ENCODE measurements at regions not wholly inside any gene's neighbourhood (a gene's known extent, or its start where the extent isn't known, plus 50 kb on each side); places are given as distances from the start of the nearest gene placed in this dataset.

GRCh38 chr1:194279975-194280374, 1093.6 kb upstream of the B3GALT2 start:
- Histone ChIP-seq H3K27ac (ENCODE audit: extremely low read depth, low read depth, low read length) (no peak overlapping the region), H3K79me2 (ENCODE audit: control insufficient read depth, insufficient read depth, low read length) (no peaks in the 10 kb centered on the region), H4K20me1 (replicated peaks; ENCODE audit: control insufficient read depth, insufficient read depth, low read length) (no peaks in the 10 kb centered on the region), H2AFZ (ENCODE audit: low read depth, low read length) (no peak overlapping the region), H3K27me3 (ENCODE audit: control insufficient read depth in 2 of 2, insufficient read depth in 2 of 2, low read length in 2 of 2) (no peaks in the 10 kb centered on the region), H3K9me3 (replicated peaks; ENCODE audit: control insufficient read depth, insufficient read depth, low read depth, low read length) (no peaks in the 10 kb centered on the region; the same call in 1 of the 2 replicates), H3K4me1 (replicated peaks in 1 of 2; ENCODE audit: control insufficient read depth in 2 of 2, insufficient read depth in 2 of 2, low read length in 2 of 2) (no peaks in the 10 kb centered on the region), H3K9me1 (ENCODE audit: control insufficient read depth, insufficient read depth, low read length) (no peaks in the 10 kb centered on the region), H3K4me3 (no peak overlapping the region), H3K9ac (ENCODE audit: insufficient read depth in 1 of 2, low read depth in 2 of 2, low read length in 2 of 2) (no peak overlapping the region), H3K36me3 (ENCODE audit: control insufficient read depth, insufficient read depth, low read length) (no peaks in the 10 kb centered on the region), H3K4me2 (ENCODE audit: insufficient read depth, low read length) (no peak overlapping the region)
- no peak for TF ChIP-seq SREBF2 (CRISPR knock-in tag; IDR thresholded peaks at IDR 0.05)
- in situ Hi-C loops (cut with MboI) (no loop called here), intact Hi-C loops (cut with micrococcal nuclease) (no loop called here)
- ATAC-seq, result no peak
- no peak for DNase-seq (ENCODE audit: extremely low read depth in 1 of 4, low spot score in 3 of 4)
- CTCF ChIA-PET (ENCODE audit: low intra/inter-chr PET ratio), result no interaction called here
- POLR2A ChIA-PET, result no interaction called here
- BruUV-seq (replicated peaks), result no TSS peak
- FAIRE-seq, result no peak
- 3% methylated on average over 3 of the region's 3 CpGs for WGBS (ENCODE audit: insufficient coverage, low coverage, missing lambda C conversion rate)

GRCh38 chr1:194277927-194278326, 1091.5 kb upstream of the B3GALT2 start:
- Histone ChIP-seq H3K27ac (ENCODE audit: extremely low read depth, low read depth, low read length) (no peak overlapping the region), H2AFZ (ENCODE audit: low read depth, low read length) (no peak overlapping the region), H3K4me1 (replicated peaks in 1 of 2; ENCODE audit: control insufficient read depth in 2 of 2, insufficient read depth in 2 of 2, low read length in 2 of 2) (no peaks in the 10 kb centered on the region), H3K9ac (ENCODE audit: insufficient read depth in 1 of 2, low read depth in 2 of 2, low read length in 2 of 2) (no peak overlapping the region), H3K4me2 (ENCODE audit: insufficient read depth, low read length) (no peak overlapping the region), H3K9me1 (ENCODE audit: control insufficient read depth, insufficient read depth, low read length) (no peaks in the 10 kb centered on the region), H3K9me3 (replicated peaks; ENCODE audit: control insufficient read depth, insufficient read depth, low read depth, low read length) (no peaks in the 10 kb centered on the region), H4K20me1 (replicated peaks; ENCODE audit: control insufficient read depth, insufficient read depth, low read length) (no peaks in the 10 kb centered on the region), H3K79me2 (ENCODE audit: control insufficient read depth, insufficient read depth, low read length) (no peaks in the 10 kb centered on the region), H3K4me3 (no peak overlapping the region), H3K27me3 (ENCODE audit: control insufficient read depth in 2 of 2, insufficient read depth in 2 of 2, low read length in 2 of 2) (no peaks in the 10 kb centered on the region), H3K36me3 (ENCODE audit: control insufficient read depth, insufficient read depth, low read length) (no peaks in the 10 kb centered on the region)
- DNase-seq (ENCODE audit: extremely low read depth in 1 of 4, low spot score in 3 of 4) (no peak), ATAC-seq (no peak), FAIRE-seq (no peak)
- ChIA-PET CTCF (ENCODE audit: low intra/inter-chr PET ratio) (no interaction called here), POLR2A (interaction anchor here (0.9 kb wide), 1 partner anchor 167 kb away, joined by 4 read pairs; no protein-coding TSS in a partner anchor)
- intact Hi-C loops (cut with micrococcal nuclease), result no loop called here
- 12% methylated on average over 6 of the region's 6 CpGs for WGBS (ENCODE audit: insufficient coverage, low coverage, missing lambda C conversion rate)
- BruUV-seq (replicated peaks), result no TSS peak
- in situ Hi-C loops (cut with MboI), result no loop called here
- TF ChIP-seq KLF13 (tag; IDR thresholded peaks at IDR 0.05; ENCODE audit: borderline replicate concordance, low read depth) (no peak), MEIS2 (IDR thresholded peaks at IDR 0.05; ENCODE audit: partially characterized antibody) (no peak), JUN (IDR thresholded peaks at IDR 0.05; ENCODE audit: borderline replicate concordance, low read depth, low read length) (no peak), JUN (CRISPR knock-in tag; IDR thresholded peaks at IDR 0.05; ENCODE audit: borderline replicate concordance) (no peak), EGR1 (conservative IDR thresholded peaks at IDR 0.05) (no peak), ESRRB (CRISPR knock-in tag; IDR thresholded peaks at IDR 0.05; ENCODE audit: borderline replicate concordance) (no peak), BHLHE40 (IDR thresholded peaks at IDR 0.05; ENCODE audit: low read length) (no peak), RBFOX2 (IDR thresholded peaks at IDR 0.05; ENCODE audit: low read depth, low read length) (no peak)
- TF ChIP-seq, protein P1, sequence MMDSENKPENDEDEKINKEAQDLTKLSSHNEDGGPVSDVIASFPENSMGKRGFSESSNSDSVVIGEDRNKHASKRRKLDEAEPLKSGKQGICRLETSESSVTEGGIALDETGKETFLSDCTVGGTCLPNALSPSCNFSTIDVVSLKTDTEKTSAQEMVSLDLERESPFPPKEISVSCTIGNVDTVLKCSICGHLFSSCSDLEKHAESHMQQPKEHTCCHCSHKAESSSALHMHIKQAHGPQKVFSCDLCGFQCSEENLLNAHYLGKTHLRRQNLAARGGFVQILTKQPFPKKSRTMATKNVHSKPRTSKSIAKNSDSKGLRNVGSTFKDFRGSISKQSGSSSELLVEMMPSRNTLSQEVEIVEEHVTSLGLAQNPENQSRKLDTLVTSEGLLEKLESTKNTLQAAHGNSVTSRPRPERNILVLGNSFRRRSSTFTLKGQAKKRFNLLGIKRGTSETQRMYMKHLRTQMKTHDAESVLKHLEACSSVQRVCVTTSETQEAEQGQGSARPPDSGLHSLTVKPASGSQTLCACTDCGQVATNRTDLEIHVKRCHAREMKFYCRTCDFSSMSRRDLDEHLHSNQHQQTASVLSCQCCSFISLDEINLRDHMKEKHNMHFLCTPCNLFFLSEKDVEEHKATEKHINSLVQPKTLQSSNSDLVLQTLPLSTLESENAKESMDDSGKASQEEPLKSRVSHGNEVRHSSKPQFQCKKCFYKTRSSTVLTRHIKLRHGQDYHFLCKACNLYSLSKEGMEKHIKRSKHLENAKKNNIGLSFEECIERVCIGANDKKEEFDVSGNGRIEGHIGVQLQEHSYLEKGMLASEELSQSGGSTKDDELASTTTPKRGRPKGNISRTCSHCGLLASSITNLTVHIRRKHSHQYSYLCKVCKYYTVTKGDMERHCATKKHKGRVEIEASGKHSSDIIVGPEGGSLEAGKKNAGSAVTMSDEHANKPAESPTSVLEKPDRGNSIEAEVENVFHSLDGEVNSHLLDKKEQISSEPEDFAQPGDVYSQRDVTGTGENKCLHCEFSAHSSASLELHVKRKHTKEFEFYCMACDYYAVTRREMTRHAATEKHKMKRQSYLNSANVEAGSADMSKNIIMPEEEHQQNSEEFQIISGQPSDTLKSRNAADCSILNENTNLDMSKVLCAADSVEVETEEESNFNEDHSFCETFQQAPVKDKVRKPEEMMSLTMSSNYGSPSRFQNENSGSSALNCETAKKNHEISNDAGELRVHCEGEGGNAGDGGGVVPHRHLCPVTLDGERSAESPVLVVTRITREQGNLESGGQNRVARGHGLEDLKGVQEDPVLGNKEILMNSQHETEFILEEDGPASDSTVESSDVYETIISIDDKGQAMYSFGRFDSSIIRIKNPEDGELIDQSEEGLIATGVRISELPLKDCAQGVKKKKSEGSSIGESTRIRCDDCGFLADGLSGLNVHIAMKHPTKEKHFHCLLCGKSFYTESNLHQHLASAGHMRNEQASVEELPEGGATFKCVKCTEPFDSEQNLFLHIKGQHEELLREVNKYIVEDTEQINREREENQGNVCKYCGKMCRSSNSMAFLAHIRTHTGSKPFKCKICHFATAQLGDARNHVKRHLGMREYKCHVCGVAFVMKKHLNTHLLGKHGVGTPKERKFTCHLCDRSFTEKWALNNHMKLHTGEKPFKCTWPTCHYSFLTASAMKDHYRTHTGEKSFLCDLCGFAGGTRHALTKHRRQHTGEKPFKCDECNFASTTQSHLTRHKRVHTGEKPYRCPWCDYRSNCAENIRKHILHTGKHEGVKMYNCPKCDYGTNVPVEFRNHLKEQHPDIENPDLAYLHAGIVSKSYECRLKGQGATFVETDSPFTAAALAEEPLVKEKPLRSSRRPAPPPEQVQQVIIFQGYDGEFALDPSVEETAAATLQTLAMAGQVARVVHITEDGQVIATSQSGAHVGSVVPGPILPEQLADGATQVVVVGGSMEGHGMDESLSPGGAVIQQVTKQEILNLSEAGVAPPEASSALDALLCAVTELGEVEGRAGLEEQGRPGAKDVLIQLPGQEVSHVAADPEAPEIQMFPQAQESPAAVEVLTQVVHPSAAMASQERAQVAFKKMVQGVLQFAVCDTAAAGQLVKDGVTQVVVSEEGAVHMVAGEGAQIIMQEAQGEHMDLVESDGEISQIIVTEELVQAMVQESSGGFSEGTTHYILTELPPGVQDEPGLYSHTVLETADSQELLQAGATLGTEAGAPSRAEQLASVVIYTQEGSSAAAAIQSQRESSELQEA (IDR thresholded peaks at IDR 0.05; ENCODE audit: low read depth), result no peak

Measured in K562 (cell line).